HL-60 (cell line): ENCODE measurements at regions not wholly inside any gene's neighbourhood (a gene's known extent, or its start where the extent isn't known, plus 50 kb on each side); places are given as distances from the start of the nearest gene placed in this dataset.

Experiments
- POLR2AphosphoS5 ChIP-seq: IDR thresholded peaks from 2 replicates; pipeline ENCODE4 v1.6.1; 2012; ENCODE audit warnings: low read depth
- TF ChIP-seq, protein P1 (sequence below): IDR thresholded peaks from one replicate; pipeline ENCODE4 v1.5.1; 2011; ENCODE audit warnings: low read length, control low read depth, inconsistent platforms; ENCODE audit not compliant: insufficient read depth
- TF ChIP-seq, protein P2 (sequence below): IDR thresholded peaks from 2 replicates; pipeline ENCODE4 v1.6.1; 2012; ENCODE audit warnings: low read depth; ENCODE audit not compliant: insufficient replicate concordance

DNA sequence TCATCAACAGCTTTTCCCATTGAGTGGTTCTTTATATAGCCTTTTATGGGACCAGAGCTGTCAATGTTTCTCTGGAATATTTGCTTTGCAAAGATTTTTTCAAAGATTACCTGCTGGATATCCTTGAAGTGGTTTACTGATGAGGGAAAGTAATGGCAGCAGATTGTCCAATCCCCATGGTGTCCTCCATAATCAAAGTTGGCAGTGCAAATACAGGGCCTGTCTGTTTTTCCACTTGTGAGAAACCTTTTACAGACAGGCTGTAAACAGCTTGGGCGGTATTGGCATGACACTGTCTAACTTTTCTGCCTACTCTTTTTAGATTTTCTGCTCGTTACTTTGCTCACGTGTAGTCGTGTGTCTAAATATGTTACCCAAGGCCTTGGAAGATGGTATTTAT, 641.9 kb upstream of the NR3C2 start:
- TF ChIP-seq, protein P1, sequence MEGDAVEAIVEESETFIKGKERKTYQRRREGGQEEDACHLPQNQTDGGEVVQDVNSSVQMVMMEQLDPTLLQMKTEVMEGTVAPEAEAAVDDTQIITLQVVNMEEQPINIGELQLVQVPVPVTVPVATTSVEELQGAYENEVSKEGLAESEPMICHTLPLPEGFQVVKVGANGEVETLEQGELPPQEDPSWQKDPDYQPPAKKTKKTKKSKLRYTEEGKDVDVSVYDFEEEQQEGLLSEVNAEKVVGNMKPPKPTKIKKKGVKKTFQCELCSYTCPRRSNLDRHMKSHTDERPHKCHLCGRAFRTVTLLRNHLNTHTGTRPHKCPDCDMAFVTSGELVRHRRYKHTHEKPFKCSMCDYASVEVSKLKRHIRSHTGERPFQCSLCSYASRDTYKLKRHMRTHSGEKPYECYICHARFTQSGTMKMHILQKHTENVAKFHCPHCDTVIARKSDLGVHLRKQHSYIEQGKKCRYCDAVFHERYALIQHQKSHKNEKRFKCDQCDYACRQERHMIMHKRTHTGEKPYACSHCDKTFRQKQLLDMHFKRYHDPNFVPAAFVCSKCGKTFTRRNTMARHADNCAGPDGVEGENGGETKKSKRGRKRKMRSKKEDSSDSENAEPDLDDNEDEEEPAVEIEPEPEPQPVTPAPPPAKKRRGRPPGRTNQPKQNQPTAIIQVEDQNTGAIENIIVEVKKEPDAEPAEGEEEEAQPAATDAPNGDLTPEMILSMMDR, result no peak
- TF ChIP-seq, protein P2, sequence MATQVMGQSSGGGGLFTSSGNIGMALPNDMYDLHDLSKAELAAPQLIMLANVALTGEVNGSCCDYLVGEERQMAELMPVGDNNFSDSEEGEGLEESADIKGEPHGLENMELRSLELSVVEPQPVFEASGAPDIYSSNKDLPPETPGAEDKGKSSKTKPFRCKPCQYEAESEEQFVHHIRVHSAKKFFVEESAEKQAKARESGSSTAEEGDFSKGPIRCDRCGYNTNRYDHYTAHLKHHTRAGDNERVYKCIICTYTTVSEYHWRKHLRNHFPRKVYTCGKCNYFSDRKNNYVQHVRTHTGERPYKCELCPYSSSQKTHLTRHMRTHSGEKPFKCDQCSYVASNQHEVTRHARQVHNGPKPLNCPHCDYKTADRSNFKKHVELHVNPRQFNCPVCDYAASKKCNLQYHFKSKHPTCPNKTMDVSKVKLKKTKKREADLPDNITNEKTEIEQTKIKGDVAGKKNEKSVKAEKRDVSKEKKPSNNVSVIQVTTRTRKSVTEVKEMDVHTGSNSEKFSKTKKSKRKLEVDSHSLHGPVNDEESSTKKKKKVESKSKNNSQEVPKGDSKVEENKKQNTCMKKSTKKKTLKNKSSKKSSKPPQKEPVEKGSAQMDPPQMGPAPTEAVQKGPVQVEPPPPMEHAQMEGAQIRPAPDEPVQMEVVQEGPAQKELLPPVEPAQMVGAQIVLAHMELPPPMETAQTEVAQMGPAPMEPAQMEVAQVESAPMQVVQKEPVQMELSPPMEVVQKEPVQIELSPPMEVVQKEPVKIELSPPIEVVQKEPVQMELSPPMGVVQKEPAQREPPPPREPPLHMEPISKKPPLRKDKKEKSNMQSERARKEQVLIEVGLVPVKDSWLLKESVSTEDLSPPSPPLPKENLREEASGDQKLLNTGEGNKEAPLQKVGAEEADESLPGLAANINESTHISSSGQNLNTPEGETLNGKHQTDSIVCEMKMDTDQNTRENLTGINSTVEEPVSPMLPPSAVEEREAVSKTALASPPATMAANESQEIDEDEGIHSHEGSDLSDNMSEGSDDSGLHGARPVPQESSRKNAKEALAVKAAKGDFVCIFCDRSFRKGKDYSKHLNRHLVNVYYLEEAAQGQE, result no peak
- no peak for TF ChIP-seq POLR2AphosphoS5
